Nucleus accumbens (tissue), 56 donors: ENCODE measurements at regions not wholly inside any gene's neighbourhood (a gene's known extent, or its start where the extent isn't known, plus 50 kb on each side); places are given as distances from the start of the nearest gene placed in this dataset.

Experiments
- DNase-seq, 56 donors: peaks; one replicate each; lab custom pipeline; 2025; lab: John Stamatoyannopoulos, UW

- DNase-seq: no peak
Measured at GRCh38 chr4:56243107-56243506, 144.2 kb downstream of the AASDH start.

GRCh38 chr4:56241500-56241899 is 145.8 kb downstream of the AASDH start:
- DNase-seq: no peak

- no peak for DNase-seq
Measured at GRCh38 chr4:56240554-56241174, 146.6 kb downstream of the AASDH start.

GRCh38 chr4:56238251-56238650 is 149.0 kb downstream of the AASDH start:
- no peak for DNase-seq

GRCh38 chr4:56235725-56236124 is 151.6 kb downstream of the AASDH start:
- no peak for DNase-seq

- no peak for DNase-seq
Measured at GRCh38 chr4:56235011-56235410, 152.3 kb downstream of the AASDH start.

- DNase-seq: no peak
Measured at GRCh38 chr4:56234098-56234497, 153.2 kb downstream of the AASDH start.

- no peak for DNase-seq
Measured at GRCh38 chr4:56231410-56231809, 155.9 kb downstream of the AASDH start.

- no peak for DNase-seq
Measured at GRCh38 chr4:56229947-56230346, 157.3 kb downstream of the AASDH start.

GRCh38 chr4:56227301-56227835 is 159.9 kb downstream of the AASDH start:
- no peak for DNase-seq

GRCh38 chr4:56226579-56226978 is 160.7 kb downstream of the AASDH start:
- DNase-seq: no peak

GRCh38 chr4:56224641-56225040 is 162.7 kb downstream of the AASDH start:
- DNase-seq: no peak

- DNase-seq: no peak
Measured at GRCh38 chr4:56222514-56222913, 164.8 kb downstream of the AASDH start.

- DNase-seq: no peak
Measured at GRCh38 chr4:56220261-56220660, 167.0 kb downstream of the AASDH start.

- no peak for DNase-seq
Measured at GRCh38 chr4:56219447-56219846, 167.8 kb downstream of the AASDH start.

- DNase-seq: no peak
Measured at GRCh38 chr4:56218230-56218895, 168.9 kb downstream of the AASDH start.

GRCh38 chr4:56217343-56217890 is 169.9 kb downstream of the AASDH start:
- DNase-seq: no peak

GRCh38 chr4:56215901-56216300 is 171.4 kb downstream of the AASDH start:
- DNase-seq: no peak

GRCh38 chr4:56215141-56215783 is 172.0 kb downstream of the AASDH start:
- DNase-seq: no peak

- no peak for DNase-seq
Measured at GRCh38 chr4:56213543-56213942, 173.7 kb downstream of the AASDH start.

GRCh38 chr4:56212774-56213173 is 174.5 kb downstream of the AASDH start:
- DNase-seq: no peak
